Bronchial epithelial cell (primary cell): ENCODE measurements at regions not wholly inside any gene's neighbourhood (a gene's known extent, or its start where the extent isn't known, plus 50 kb on each side); places are given as distances from the start of the nearest gene placed in this dataset.
"Not testable (repeated sequence)": the region's sequence is repeated elsewhere in the genome, so short reads cannot be mapped to it uniquely, and the experiment has no call there.

Experiments
- DNase-seq: peaks from one replicate; pipeline ENCODE4 v3.0.0-alpha.2; 2010; ENCODE audit warnings: low read depth
- FAIRE-seq: peaks from 2 replicates; lab custom pipeline; 2011; peaks lifted over from hg19 to GRCh38; lab: Jason Lieb, UNC
- H3K27me3 ChIP-seq: 2 replicates; pipeline ENCODE4 v1.5.1; 2011; ENCODE audit warnings: low read length; ENCODE audit not compliant: control insufficient read depth, insufficient read depth
- H3K36me3 ChIP-seq: 2 replicates; pipeline ENCODE4 v1.5.1; 2011; ENCODE audit warnings: low read length; ENCODE audit not compliant: control insufficient read depth, insufficient read depth
- H3K4me3 ChIP-seq: 2 replicates; pipeline ENCODE4 v1.5.1; 2011; ENCODE audit warnings: mild to moderate bottlenecking, low read depth, low read length, control low read depth
- TF ChIP-seq, protein P1 (sequence below): IDR thresholded peaks from 2 replicates; pipeline ENCODE4 v1.5.1; 2011; ENCODE audit warnings: mild to moderate bottlenecking, moderate library complexity, low read length, control low read depth, inconsistent platforms; ENCODE audit not compliant: insufficient read depth, severe bottlenecking

DNA sequence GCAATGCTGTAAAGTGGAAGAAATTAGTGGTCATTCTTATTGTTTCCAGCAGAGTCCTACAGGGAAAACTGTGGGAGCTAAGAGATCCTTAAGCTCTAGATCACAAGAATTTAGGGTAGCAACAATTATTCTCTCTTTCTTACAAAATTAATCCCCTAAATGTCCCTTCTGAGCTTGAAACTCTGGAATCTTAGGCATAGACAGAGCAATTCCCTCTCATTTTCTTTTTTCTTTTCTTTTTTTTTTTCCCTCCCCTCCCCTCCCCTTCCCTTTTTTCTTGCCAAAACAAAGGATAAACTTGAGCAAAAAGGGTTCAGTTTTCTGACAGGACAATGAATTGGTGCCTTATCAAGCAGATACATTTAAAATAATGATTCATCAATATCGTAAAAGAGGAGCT lies 441.0 kb downstream of the DSC3 start:
- FAIRE-seq (no peak), DNase-seq (no peak)
- Histone ChIP-seq H3K27me3 (no peaks in the 10 kb centered on the region), H3K36me3 (no peaks in the 10 kb centered on the region), H3K4me3 (no peak overlapping the region)
- TF ChIP-seq, protein P1, sequence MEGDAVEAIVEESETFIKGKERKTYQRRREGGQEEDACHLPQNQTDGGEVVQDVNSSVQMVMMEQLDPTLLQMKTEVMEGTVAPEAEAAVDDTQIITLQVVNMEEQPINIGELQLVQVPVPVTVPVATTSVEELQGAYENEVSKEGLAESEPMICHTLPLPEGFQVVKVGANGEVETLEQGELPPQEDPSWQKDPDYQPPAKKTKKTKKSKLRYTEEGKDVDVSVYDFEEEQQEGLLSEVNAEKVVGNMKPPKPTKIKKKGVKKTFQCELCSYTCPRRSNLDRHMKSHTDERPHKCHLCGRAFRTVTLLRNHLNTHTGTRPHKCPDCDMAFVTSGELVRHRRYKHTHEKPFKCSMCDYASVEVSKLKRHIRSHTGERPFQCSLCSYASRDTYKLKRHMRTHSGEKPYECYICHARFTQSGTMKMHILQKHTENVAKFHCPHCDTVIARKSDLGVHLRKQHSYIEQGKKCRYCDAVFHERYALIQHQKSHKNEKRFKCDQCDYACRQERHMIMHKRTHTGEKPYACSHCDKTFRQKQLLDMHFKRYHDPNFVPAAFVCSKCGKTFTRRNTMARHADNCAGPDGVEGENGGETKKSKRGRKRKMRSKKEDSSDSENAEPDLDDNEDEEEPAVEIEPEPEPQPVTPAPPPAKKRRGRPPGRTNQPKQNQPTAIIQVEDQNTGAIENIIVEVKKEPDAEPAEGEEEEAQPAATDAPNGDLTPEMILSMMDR, result no peak

DNA sequence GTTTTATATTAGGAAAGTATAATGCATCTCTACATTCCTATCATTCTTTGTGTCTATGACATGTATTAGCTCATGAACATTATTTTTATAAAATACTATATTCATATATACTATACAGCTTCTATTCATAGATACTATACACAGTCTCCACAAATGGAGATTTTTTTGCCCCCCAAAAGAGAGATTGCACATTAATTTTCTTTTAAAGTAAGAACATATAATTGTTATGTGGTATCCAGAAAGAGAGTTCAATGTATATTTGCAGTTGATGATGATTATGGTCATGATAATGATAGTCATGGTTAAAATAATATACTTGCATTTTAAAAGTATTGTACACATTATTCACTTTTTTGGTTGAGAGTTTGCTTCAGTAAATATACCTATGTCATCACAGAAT lies 445.3 kb downstream of the DSC3 start:
- no peaks in the 10 kb centered on the region for H3K36me3 ChIP-seq
- DNase-seq (no peak), FAIRE-seq (no peak)
- H3K27me3 ChIP-seq, result no peaks in the 10 kb centered on the region
- no peak overlapping the region for H3K4me3 ChIP-seq
- TF ChIP-seq, protein P1, result no peak

- FAIRE-seq (no peak), DNase-seq (no peak)
- H3K27me3 ChIP-seq, result no peaks in the 10 kb centered on the region
- H3K4me3 ChIP-seq, result no peak overlapping the region
- TF ChIP-seq, protein P1, result no peak
- H3K36me3 ChIP-seq, result no peaks in the 10 kb centered on the region
Observed at GRCh38 chr18:30596635-30597034, 445.9 kb downstream of the DSC3 start.

DNA sequence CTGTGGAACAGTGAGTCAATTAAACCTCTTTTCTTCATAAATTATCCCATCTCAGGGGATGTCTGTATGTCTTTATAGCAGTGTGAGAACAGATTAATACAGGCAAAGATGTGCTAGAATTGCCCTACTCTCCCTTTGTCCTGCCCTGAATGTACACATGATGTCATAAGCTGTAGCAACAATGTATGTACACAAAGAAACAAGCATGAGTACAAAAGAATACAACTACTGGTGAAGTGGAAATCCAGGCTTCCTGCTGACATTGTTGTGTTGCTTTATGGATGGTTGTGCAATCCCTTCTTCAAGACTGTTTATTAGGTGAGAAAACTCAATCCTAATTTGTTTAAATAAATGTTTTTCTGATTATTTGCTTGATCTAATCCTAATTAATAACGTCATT lies 446.6 kb downstream of the DSC3 start:
- Histone ChIP-seq H3K36me3 (no peaks in the 10 kb centered on the region), H3K4me3 (no peak overlapping the region), H3K27me3 (no peaks in the 10 kb centered on the region)
- TF ChIP-seq, protein P1, result no peak
- FAIRE-seq (no peak), DNase-seq (no peak)

DNA sequence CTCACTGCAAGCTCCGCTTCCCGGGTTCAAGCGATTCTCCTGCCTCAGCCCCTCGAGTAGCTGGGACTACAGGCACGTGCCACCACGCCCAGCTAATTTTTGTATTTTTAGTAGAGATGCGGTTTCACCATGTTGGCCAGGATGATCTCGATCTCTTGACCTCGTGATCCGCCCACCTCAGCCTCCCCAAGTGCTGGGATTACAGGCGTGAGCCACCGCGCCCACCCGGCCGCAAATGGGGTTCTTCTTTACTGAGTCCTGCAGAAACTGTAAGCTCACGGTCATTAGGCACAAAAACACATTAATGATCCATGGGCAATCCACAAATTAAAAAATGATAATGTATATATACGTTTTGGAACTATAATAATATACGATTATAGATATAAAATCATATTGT lies 447.6 kb downstream of the DSC3 start:
- H3K4me3 ChIP-seq, H3K36me3 ChIP-seq, FAIRE-seq, H3K27me3 ChIP-seq, DNase-seq: not testable (repeated sequence)

GRCh38 chr18:30591462-30591861 lies 451.1 kb downstream of the DSC3 start:
- no peak for DNase-seq
- Histone ChIP-seq H3K36me3 (no peaks in the 10 kb centered on the region), H3K27me3 (no peaks in the 10 kb centered on the region), H3K4me3 (no peak overlapping the region)
- TF ChIP-seq, protein P1, result no peak
- FAIRE-seq, result no peak
